Keratinocyte (primary cell): ENCODE measurements at regions not wholly inside any gene's neighbourhood (a gene's known extent, or its start where the extent isn't known, plus 50 kb on each side); places are given as distances from the start of the nearest gene placed in this dataset.

Source experiments
- CTCF ChIP-seq, 3 experiments: IDR thresholded peaks in 1 of 3; conservative IDR thresholded peaks in 1 of 3; optimal IDR thresholded peaks in 1 of 3; 2 replicates in 2 of 3; 3 replicates in 1 of 3; pipeline versions ENCODE3 to v1.5.1; 2011; ENCODE audit warnings: low read length in 3 of 3, mild to moderate bottlenecking in 3 of 3, moderate library complexity in 2 of 3, control low read depth in 1 of 3, inconsistent platforms in 1 of 3; ENCODE audit not compliant: insufficient read depth in 2 of 3; ENCODE audit errors: extremely low read depth in 1 of 3
- EZH2 ChIP-seq: IDR thresholded peaks from one replicate; pipeline ENCODE4 v1.6.1; 2012; ENCODE audit warnings: inconsistent platforms, mild to moderate bottlenecking, low read length, moderate library complexity

GRCh38 chr2:221104361-221104811 is 467.7 kb downstream of the EPHA4 start:
- TF ChIP-seq CTCF (optimal IDR thresholded peaks at IDR 0.05 in 1 of 3, IDR thresholded peaks at IDR 0.05 in 1 of 3, conservative IDR thresholded peaks at IDR 0.05 in 1 of 3; ENCODE audit: extremely low read depth in 1 of 3, insufficient read depth in 2 of 3, low read length in 3 of 3) (peak; percentile 22 to 38 (median 29)), EZH2 (no peak)
